ENCODE measurements at regions not wholly inside any gene's neighbourhood (a gene's known extent, or its start where the extent isn't known, plus 50 kb on each side); places are given as distances from the start of the nearest gene placed in this dataset.

GRCh38 chr7:83799333-83799732 lies 150.4 kb upstream of the SEMA3E start:
- Mint-ChIP-seq H3K9me3 (no peaks in the 10 kb centered on the region), H3K27ac (no peak overlapping the region), H3K4me1 (no peaks in the 10 kb centered on the region), H3K4me3 (no peak overlapping the region), H3K36me3 (ENCODE audit: low read depth) (no peaks in the 10 kb centered on the region), H3K27me3 (ENCODE audit: insufficient read depth, low read depth, poor library complexity) (no peaks in the 10 kb centered on the region)
- no peaks in the 10 kb centered on the region for H4K20me1 ChIP-seq (replicated peaks; ENCODE audit: insufficient read depth)
- no peaks in the 10 kb centered on the region for H3K4me1 ChIP-seq (ENCODE audit: insufficient read depth)
- no peak overlapping the region for H3K4me3 ChIP-seq
- H3K4me2 ChIP-seq = no peak overlapping the region
- H3K27me3 ChIP-seq (ENCODE audit: insufficient read depth) = no peaks in the 10 kb centered on the region
- TF ChIP-seq NANOG (IDR thresholded peaks at IDR 0.05; ENCODE audit: borderline replicate concordance) = no peak
- no peak for TF ChIP-seq ZNF331 (CRISPR knock-in tag; IDR thresholded peaks at IDR 0.05; ENCODE audit: low read depth)
- TF ChIP-seq CREB1 (CRISPR knock-in tag; IDR thresholded peaks at IDR 0.05; ENCODE audit: low read depth) = no peak
- no peak for TF ChIP-seq ZNF114 (CRISPR knock-in tag; IDR thresholded peaks at IDR 0.05)
- TF ChIP-seq ETS1 (IDR thresholded peaks at IDR 0.05) = no peak
- no peak for TF ChIP-seq JUNB (IDR thresholded peaks at IDR 0.05; ENCODE audit: unreplicated experiment)
- TF ChIP-seq EZH2phosphoT487 (IDR thresholded peaks at IDR 0.05; ENCODE audit: unreplicated experiment) = no peak
- TF ChIP-seq STAT1 (IDR thresholded peaks at IDR 0.05; ENCODE audit: unreplicated experiment) = no peak
- no peak for TF ChIP-seq REST (IDR thresholded peaks at IDR 0.05; ENCODE audit: unreplicated experiment)
- no peak for TF ChIP-seq EZH2 (IDR thresholded peaks at IDR 0.05; ENCODE audit: low read depth, unreplicated experiment)
- TF ChIP-seq CTCF (conservative IDR thresholded peaks at IDR 0.05; ENCODE audit: low read depth in 2 of 2) = no peak
- TF ChIP-seq POLR2AphosphoS5 (IDR thresholded peaks at IDR 0.05; ENCODE audit: low read depth) = no peak
- TF ChIP-seq ZNF462 (CRISPR knock-in tag; IDR thresholded peaks at IDR 0.05) = no peak
- H3K27ac ChIP-seq (ENCODE audit: low read depth) = no peak overlapping the region
- no peaks in the 10 kb centered on the region for H3F3A ChIP-seq (replicated peaks; ENCODE audit: low read depth)
- H3K79me2 ChIP-seq (replicated peaks; ENCODE audit: insufficient read depth) = no peaks in the 10 kb centered on the region
- H3K9me2 ChIP-seq (ENCODE audit: insufficient read depth) = no peaks in the 10 kb centered on the region; the same call in none of the 2 replicates
- no peaks in the 10 kb centered on the region for H3K36me3 ChIP-seq (ENCODE audit: insufficient read depth)
- ATAC-seq (no peak), DNase-seq (ENCODE audit: low spot score) (no peak)
- 0 out of 2 replicates have a peak overlapping the region, but pooled peaks have one; percentile 15 for H2AFZ ChIP-seq

Measured in GM23338 (cell line).